Activated naive CD4-positive, alpha-beta T cell treated with anti-CD3 and anti-CD28 coated beads, Interleukin-2, amount 50 U/mL, for 72 hours (primary cell): ENCODE measurements at regions not wholly inside any gene's neighbourhood (a gene's known extent, or its start where the extent isn't known, plus 50 kb on each side); places are given as distances from the start of the nearest gene placed in this dataset.
"Not testable (repeated sequence)": the region's sequence is repeated elsewhere in the genome, so short reads cannot be mapped to it uniquely, and the experiment has no call there.

Experiments
- ATAC-seq, 2 donors: fragments of 150-1000 bp; cut with Tn5 transposase; 2 replicates each; pipeline ENCODE4 v1.10.0; 2021; ENCODE audit warnings: mild to moderate bottlenecking in 2 of 2, moderate library complexity in 2 of 2
- DNase-seq, 2 donors: peaks; one replicate each; pipeline ENCODE4 v3.0.0; 2021 to 2022; ENCODE audit warnings: low spot score in 2 of 2
- H3K27ac Mint-ChIP-seq, 2 donors: one replicate each; pipeline ENCODE4 v1.8.0; 2022; ENCODE audit warnings: mild to moderate bottlenecking in 2 of 2, mixed read lengths in 2 of 2
- H3K36me3 Mint-ChIP-seq, 2 donors: one replicate each; pipeline ENCODE4 v1.8.0; 2022; ENCODE audit warnings: mixed read lengths in 2 of 2
- H3K9me3 Mint-ChIP-seq, 2 donors: one replicate each; pipeline ENCODE4 v1.8.0; 2022; ENCODE audit warnings: mixed read lengths in 2 of 2

DNA sequence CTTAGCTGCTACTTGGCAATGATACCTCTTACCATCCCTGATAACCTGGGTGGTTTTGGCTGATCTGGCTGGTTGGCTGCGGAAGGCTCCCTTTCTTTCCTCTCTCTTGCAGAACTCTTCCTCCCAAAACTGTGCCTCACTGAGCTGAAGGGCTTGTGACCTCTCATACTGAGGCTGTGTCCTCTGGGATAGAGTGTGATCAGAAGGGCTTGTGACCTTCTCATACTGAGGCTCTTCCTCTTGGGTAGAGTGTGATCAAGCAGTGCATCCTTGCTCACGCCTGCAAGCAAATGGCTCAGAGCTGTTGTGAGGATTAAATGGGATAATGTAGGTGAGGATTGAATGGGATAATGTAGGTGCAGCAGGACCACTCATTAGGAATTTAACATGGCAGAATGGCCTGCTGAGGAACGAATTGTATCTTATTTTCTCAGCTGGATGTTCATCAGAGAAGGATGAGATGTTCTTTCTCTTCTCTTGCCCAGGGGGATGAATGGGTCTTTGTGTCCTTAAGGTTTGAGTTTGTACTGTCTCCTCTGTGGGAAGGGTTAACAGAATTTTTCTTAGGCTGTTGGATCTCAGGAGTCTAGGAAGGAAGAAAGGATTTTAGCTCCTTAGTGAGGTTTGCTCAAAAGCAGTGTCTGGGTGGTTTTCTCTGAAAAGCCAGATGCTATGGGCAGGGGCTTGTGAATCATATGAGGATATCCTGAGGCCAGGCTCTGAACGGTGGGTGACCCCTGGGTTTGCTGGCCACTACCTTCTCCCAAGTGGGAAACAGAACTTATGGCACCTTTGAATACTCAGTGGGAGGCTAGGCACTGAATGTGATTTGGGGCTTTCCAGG is 130.0 kb upstream of the HS3ST2 start:
- DNase-seq (no peak), ATAC-seq (no peak)
- Mint-ChIP-seq H3K27ac (no peak overlapping the region), H3K9me3 (peaks cover 0 to 4% of the 10 kb centered on the region in 2 donors), H3K36me3 (peaks cover 4 to 7% of the 10 kb centered on the region in 2 donors)

DNA sequence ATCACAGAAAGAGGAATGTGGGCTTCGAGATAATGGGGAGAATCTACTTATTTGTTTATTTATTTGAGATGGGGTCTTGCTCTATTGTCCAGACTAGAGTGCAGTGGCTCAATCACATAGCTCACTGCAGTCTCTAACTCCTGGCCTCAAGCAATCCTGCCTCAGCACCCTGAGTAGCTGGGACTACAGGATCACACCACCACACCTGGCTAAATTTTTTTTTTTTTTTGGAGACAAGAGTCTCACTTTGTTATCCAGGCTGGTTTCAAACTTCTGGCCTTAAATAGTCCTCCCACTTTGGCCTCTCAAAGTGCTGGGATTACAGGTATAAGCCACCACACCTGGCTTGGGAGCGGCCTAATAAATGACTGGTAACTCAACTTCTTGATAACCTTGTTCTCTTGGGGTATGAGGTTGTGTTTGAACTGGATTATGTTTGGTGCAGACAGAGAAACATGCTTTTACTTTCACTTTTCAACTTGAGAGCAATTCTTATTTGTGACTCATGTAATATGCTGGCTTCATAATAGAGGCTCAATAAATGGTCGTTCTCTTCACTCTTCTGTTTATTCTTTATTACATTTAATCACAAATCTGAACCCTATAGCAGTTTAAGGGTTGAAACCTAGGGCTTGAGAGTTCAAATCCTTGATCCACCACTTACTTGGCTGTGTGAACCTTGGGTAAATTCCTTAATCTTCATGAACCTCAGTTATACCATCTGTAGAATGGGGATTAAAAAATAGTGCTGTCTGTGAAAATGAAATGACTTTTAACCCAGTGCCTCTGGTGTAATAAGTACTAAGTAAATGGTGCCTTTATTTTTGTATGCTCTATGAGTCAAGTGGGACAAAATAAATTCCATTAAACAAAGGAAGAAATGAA is 129.1 kb upstream of the HS3ST2 start:
- Mint-ChIP-seq H3K27ac (no peak overlapping the region), H3K9me3 (peaks cover 0 to 4% of the 10 kb centered on the region in 2 donors), H3K36me3 (peaks cover 4 to 7% of the 10 kb centered on the region in 2 donors)

DNA sequence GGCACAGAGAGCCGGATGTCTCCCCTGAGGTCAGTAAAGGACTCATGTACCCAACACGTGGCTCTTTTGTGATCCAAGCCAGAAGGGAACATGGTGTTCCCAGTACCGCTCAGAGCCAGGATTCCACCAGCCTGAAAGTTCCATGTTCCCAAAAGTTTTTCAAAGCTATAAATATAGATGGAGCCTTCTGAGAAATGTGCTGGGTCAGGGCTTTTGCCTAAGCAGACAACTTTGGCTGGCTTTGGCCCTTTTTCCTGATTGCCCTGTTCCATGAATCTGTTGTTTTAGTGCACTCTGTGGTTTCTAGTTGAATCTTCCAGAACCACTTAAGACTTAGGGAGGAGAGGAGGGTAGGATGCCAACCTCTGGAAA is 128.5 kb upstream of the HS3ST2 start:
- ATAC-seq, result no peak
- Mint-ChIP-seq H3K36me3 (peaks cover 4 to 7% of the 10 kb centered on the region in 2 donors), H3K27ac (no peak overlapping the region), H3K9me3 (peaks cover 0 to 4% of the 10 kb centered on the region in 2 donors)
- DNase-seq, result no peak

More for the DNA sequence above, 129.1 kb upstream of the HS3ST2 start:
- ATAC-seq (no peak), DNase-seq (no peak)

DNA sequence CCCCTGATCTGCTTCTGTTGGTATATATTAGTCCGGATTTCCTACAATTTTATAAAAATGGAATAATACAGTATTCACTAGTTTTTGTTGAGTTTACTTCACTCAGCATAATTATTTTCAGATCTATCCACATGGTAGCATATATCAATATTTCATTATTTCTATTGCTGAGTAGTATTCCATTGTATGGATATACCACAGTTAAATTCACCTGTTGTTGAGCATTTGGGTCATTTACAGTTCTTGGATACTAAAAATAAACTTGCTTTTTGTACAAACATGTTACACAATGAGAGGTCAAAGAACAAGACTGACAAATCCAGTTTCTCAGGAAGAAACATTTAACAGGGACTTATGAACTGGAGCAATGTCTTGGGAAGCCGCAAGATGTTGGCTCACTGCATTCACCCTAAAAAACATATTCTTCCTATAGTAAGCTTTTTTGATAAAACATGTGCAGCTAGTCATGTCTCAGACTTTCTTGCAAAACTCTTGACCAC is 126.9 kb upstream of the HS3ST2 start:
- ATAC-seq, result no peak
- H3K9me3 Mint-ChIP-seq, result peaks cover 0 to 4% of the 10 kb centered on the region in 2 donors
- H3K36me3 Mint-ChIP-seq, result peaks cover 4 to 7% of the 10 kb centered on the region in 2 donors
- H3K27ac Mint-ChIP-seq, result no peak overlapping the region
- DNase-seq, result no peak

DNA sequence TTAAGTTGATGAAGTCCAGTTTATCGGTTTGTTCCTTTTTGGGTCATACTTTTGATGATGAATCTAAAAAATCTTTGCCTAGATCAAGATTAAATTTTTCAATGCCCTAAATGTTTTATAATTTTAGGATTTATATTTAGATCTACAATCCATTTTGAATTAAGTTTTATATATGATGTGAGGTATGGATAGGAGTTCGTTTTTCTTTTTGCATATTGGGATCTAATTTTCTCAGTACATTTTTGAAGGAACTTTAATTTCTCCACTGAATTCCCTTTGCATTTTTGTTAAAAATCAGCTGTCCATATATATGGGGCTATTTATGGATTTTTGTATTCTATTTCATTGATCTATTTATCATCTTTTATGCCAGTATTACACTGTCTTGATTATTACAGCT is 125.5 kb upstream of the HS3ST2 start:
- DNase-seq, result no peak
- H3K9me3 Mint-ChIP-seq, result peaks cover 0 to 4% of the 10 kb centered on the region in 2 donors
- no peak for ATAC-seq
- H3K27ac Mint-ChIP-seq, result no peak overlapping the region
- H3K36me3 Mint-ChIP-seq, result peaks cover 4 to 7% of the 10 kb centered on the region in 2 donors

DNA sequence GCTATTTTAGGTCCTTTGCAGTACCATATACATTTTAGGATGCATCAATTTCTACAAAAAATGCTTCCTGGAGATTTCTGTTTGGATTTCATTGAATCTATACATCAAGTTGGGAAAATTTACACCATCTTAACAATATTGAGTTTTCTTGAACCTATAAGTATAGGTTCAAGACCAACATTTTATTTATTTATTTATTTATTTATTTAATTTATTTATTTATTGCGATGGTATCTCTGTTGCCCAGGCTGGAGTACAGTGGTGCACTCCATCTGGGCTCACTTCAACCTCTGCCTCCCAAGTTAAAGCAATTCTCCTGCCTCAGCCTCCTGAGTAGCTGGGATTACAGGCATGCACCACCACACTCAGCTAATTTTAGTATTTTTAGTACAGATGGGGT is 125.0 kb upstream of the HS3ST2 start:
- DNase-seq, result no peak

DNA sequence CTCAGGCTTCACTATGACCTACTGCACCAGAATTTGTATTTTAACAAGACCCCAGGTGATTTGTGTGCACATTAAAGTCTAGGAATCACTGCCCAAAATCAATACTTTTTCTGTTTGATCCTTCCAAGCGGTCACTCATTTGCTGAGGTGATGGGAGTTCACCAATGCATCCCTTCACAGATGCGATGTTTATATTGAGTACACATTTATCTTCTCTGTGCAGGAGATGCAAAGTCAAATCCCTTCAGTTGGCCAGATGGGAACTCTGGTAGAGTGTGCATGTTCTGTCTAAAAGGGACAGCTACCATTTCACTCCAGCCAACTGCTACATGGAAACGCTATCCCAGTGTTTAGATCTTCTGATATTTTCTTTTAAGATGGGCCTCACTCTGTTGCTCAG is 122.6 kb upstream of the HS3ST2 start:
- DNase-seq, result no peak
- peaks cover 4 to 7% of the 10 kb centered on the region in 2 donors for H3K36me3 Mint-ChIP-seq

More for the DNA sequence above, 125.0 kb upstream of the HS3ST2 start:
- Mint-ChIP-seq H3K27ac (no peak overlapping the region), H3K36me3 (peaks cover 4 to 7% of the 10 kb centered on the region in 2 donors), H3K9me3 (peaks cover 0 to 4% of the 10 kb centered on the region in 2 donors)
- ATAC-seq, result no peak

DNA sequence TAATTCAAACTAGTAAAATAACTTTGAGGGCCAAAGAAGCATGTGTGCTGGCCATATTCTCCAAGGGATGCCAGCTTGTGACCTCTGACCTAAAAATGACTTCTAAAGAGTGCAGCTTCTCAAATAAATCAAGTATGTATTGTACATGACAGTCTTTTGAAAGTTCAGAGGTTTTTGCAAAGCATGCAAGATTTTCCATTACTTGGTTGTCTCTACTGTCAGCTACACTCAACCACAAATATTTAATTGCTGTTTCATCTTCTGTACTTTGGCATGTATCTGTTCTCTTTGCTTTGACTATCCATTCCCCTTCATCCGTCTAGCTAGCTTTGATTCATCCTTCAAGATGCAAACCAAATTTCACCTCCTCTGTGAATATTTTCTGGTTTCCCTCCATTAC is 121.9 kb upstream of the HS3ST2 start:
- peaks cover 2 to 3% of the 10 kb centered on the region in 2 donors for H3K36me3 Mint-ChIP-seq
- H3K9me3 Mint-ChIP-seq, result peaks cover 0 to under 1% of the 10 kb centered on the region in 2 donors
- no peak overlapping the region for H3K27ac Mint-ChIP-seq
- DNase-seq (no peak), ATAC-seq (no peak)

More for the DNA sequence above, 122.6 kb upstream of the HS3ST2 start:
- Mint-ChIP-seq H3K27ac (no peak overlapping the region), H3K9me3 (peaks cover 0 to 4% of the 10 kb centered on the region in 2 donors)
- no peak for ATAC-seq

DNA sequence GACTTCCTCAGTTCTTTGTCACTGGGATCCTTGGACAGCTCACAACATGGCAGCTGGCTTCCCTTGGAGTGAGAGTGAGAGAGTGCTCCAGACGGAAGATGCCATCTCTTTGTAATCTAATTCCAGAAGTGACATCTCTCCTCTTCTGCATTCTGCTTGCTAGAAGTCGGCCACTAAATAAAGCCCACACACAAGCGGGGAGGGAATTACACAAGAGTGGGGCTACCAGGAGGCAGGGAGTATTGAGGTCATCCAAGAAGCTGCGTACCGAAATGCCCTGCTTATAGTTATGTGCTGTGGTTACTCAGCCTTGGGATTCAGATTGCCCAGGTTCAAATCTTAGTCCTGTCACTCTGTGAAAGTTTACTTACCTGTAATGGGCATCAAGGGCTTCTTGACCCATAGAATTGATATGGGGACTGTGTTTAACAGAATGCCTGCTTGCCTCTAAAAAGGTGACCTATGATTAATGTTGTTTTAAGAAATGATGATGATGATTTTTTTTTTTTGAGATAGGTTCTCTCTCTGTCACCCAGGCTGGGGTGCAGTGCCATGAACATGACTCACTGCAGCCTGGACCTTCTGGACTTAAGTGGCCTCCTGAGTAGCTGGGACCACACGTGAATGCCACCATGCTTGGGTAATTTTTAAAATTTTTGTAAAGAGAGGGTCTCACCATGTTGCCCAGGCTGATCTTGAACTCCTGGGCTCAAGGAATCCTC is 120.9 kb upstream of the HS3ST2 start:
- H3K36me3 Mint-ChIP-seq, result no peaks in the 10 kb centered on the region
- no peak overlapping the region for H3K27ac Mint-ChIP-seq
- DNase-seq (no peak), ATAC-seq (no peak)
- H3K9me3 Mint-ChIP-seq, result no peaks in the 10 kb centered on the region

DNA sequence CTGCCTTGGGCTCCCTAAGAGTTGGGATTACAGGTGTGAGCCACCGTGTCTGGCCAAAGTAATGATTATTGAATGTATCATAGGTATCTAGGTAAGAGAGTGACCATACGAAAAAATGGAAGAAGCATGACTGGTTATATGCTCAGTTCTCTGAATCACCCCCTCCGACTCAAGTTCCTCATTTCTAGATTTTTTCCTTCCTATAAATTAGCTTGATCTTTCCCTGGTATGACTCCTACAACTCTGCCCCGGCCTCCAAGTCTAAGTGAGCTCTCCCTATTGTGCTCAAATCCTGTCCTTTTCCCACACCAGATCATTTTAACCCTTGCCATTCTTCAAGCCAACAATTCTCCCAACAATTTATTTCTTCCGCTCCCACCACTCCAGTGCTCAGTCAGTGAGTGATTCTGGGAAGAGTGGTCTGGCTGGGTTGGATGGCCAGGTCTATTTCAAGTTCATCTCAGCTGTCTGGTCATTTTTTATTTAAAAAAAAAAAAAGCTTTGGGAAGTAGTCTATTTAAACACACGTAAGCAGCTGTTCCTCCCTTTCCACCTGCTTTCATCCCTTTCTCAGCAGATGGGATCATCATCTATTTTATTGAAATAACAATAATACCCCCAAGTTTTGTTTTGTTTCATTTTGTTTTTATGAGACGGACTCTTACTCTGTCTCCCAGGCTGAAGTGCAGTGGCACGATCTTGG is 120.2 kb upstream of the HS3ST2 start:
- no peaks in the 10 kb centered on the region for H3K36me3 Mint-ChIP-seq
- ATAC-seq (no peak), DNase-seq (no peak)
- H3K9me3 Mint-ChIP-seq, result no peaks in the 10 kb centered on the region
- H3K27ac Mint-ChIP-seq, result no peak overlapping the region

DNA sequence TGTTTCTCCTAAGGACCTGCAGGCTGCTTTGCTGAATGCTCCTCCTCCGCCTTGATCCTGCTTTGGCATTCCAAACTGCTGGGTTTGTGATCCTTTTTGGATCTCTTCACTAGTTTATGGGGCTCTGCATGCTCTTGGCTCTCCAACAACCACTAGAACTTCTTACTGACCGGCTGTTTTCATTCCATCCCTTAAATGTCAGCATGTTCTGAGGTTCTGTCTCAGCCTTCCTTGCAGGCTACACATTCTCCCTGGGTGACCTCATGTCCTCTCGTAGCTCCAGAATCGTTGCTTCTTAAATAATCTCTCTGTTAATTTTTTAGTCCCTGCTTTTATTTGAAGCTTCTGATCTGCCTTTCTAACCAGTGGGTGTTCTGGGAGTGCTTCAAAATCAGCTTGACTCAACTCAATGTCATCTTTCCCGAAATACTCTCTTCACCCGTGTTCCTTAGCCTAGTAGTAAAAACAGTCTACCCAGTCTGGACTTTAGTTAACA is 119.0 kb upstream of the HS3ST2 start:
- Mint-ChIP-seq H3K27ac (no peak overlapping the region), H3K36me3 (no peaks in the 10 kb centered on the region), H3K9me3 (no peaks in the 10 kb centered on the region)
- ATAC-seq, result no peak
- no peak for DNase-seq

DNA sequence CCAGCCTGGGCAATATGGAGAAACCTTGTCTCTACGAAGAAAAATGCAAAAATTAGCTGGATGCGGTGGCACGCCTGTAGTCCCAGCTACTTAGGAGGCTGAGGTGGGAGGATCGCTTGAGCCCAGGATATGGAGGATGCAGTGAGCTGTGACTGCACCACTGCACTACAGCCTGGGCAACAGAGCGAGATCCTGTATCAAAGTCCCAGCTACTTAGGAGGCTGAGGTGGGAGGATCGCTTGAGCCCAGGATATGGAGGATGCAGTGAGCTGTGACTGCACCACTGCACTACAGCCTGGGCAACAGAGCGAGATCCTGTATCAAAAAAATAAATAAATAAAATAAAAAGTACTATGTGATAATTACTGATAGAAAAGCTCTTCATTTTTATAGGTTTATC is 118.2 kb upstream of the HS3ST2 start:
- ATAC-seq, H3K27ac Mint-ChIP-seq, H3K9me3 Mint-ChIP-seq, H3K36me3 Mint-ChIP-seq, DNase-seq: not testable (repeated sequence)

DNA sequence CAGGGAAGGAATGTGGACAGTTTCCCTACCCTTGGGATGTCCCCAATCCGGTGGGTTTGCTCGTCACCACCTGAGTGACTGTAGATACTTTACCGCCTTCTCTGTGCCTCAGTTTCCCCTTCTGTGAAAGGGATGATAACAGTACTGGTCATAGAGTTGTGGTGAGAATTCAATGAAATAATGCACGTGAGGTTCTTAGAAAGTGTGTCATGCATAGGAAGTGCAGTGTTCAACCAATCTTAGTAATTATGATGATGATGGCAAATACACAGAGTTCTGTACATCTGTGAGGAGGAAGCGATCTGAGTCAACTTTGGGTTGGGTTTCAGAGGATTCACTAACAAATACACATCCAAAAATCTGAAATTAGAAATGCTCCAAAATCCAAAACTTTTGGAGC is 114.6 kb upstream of the HS3ST2 start:
- no peak for DNase-seq
- Mint-ChIP-seq H3K36me3 (no peaks in the 10 kb centered on the region), H3K27ac (no peak overlapping the region), H3K9me3 (no peaks in the 10 kb centered on the region)
- ATAC-seq, result no peak

DNA sequence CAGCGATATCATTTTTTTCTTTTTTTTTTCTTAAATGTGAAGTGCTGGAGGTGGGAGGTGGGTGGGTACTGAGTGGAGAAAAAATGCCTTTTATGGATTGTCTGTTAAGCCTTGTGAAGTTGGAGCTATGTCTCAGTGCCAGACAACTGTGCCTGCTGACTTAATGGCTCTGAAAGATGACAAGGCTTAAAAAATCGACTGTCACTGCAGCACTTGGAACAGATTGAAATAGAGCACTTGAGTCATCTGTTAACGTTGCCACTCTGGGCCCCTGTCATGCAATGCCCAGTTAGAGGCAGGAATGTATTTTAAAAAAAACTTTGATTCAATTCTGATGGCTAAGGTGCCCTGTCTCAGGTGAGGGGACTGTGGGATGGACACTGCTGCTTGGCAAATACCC is 108.2 kb upstream of the HS3ST2 start:
- H3K27ac Mint-ChIP-seq, result no peak overlapping the region
- H3K9me3 Mint-ChIP-seq, result peaks cover 0 to 2% of the 10 kb centered on the region in 2 donors
- DNase-seq (no peak), ATAC-seq (no peak)
- H3K36me3 Mint-ChIP-seq, result no peaks in the 10 kb centered on the region

DNA sequence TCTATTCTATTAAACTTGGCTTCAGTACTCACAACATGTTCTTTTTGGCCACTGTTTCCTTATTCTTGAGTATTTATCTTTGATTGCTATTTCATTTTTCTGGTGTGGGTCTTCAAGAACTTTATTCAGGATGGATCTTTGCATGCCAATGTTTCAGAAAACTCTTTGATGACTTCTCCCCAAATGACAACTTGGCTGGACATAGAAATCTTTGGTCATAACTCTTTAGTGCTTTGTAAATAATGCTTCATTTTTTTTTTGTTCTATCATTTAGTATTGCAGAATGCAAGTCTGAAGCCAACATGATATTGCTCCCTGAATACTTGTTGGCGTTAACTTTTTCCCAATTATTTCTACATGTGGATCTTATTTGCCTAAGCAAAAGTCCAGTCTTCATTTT is 103.6 kb upstream of the HS3ST2 start:
- ATAC-seq (no peak), DNase-seq (no peak)
- Mint-ChIP-seq H3K9me3 (peaks cover 8 to 24% of the 10 kb centered on the region in 2 donors), H3K36me3 (peaks cover 9 to 14% of the 10 kb centered on the region in 2 donors), H3K27ac (no peak overlapping the region)

DNA sequence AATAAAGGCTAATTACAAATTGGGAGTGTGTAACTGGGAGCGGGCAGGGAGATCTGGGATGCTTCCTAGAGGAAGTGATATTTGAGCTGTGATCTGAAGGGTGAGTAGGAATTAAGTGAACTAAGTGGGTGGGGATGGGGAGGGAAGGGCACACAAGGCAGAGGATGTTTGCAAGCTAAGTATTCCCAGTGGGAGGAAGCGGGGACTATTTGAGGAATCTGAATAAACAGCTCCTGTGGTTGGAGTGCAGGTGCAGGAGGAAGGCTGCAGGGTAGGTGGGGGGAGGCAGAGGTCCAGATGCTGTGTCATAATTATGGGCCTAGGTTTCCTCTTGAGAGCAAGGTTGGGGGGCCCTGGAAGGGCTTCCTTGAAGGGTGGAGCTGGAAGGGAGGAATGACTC is 102.1 kb upstream of the HS3ST2 start:
- no peak for DNase-seq
- ATAC-seq, result no peak
- peaks cover 9 to 14% of the 10 kb centered on the region in 2 donors for H3K36me3 Mint-ChIP-seq
- no peak overlapping the region for H3K27ac Mint-ChIP-seq
- peaks cover 8 to 24% of the 10 kb centered on the region in 2 donors for H3K9me3 Mint-ChIP-seq
